ENCODE measurements at regions not wholly inside any gene's neighbourhood (a gene's known extent, or its start where the extent isn't known, plus 50 kb on each side); places are given as distances from the start of the nearest gene placed in this dataset.

GRCh38 chr5:113808956-113809355, 295.5 kb downstream of the YTHDC2 start:
- no peaks in the 10 kb centered on the region for H3K27me3 ChIP-seq (ENCODE audit: insufficient read depth)
- peaks cover 14% of the 10 kb centered on the region for H3K4me1 Mint-ChIP-seq
- no peak overlapping the region for H3K4me3 ChIP-seq
- no peak for DNase-seq (ENCODE audit: low spot score)
- no peak overlapping the region for H3K4me2 ChIP-seq
- H3K4me1 ChIP-seq (ENCODE audit: insufficient read depth) = no peaks in the 10 kb centered on the region
- TF ChIP-seq STAT1 (IDR thresholded peaks at IDR 0.05; ENCODE audit: unreplicated experiment) (no peak), ETS1 (IDR thresholded peaks at IDR 0.05) (no peak), CREB1 (CRISPR knock-in tag; IDR thresholded peaks at IDR 0.05; ENCODE audit: low read depth) (no peak), EZH2 (IDR thresholded peaks at IDR 0.05; ENCODE audit: low read depth, unreplicated experiment) (no peak), CTCF (conservative IDR thresholded peaks at IDR 0.05; ENCODE audit: low read depth in 2 of 2) (no peak), NANOG (IDR thresholded peaks at IDR 0.05; ENCODE audit: borderline replicate concordance) (no peak), ZNF462 (CRISPR knock-in tag; IDR thresholded peaks at IDR 0.05) (no peak), EZH2phosphoT487 (IDR thresholded peaks at IDR 0.05; ENCODE audit: unreplicated experiment) (no peak), POLR2AphosphoS5 (IDR thresholded peaks at IDR 0.05; ENCODE audit: low read depth) (no peak), ZNF331 (CRISPR knock-in tag; IDR thresholded peaks at IDR 0.05; ENCODE audit: low read depth) (no peak), JUNB (IDR thresholded peaks at IDR 0.05; ENCODE audit: unreplicated experiment) (no peak), ZNF114 (CRISPR knock-in tag; IDR thresholded peaks at IDR 0.05) (no peak), REST (IDR thresholded peaks at IDR 0.05; ENCODE audit: unreplicated experiment) (no peak)
- no peaks in the 10 kb centered on the region for H3K27me3 Mint-ChIP-seq (ENCODE audit: insufficient read depth, low read depth, poor library complexity)
- H3K79me2 ChIP-seq (replicated peaks; ENCODE audit: insufficient read depth) = no peaks in the 10 kb centered on the region
- no peak overlapping the region for H3K4me3 Mint-ChIP-seq
- no peak overlapping the region for H3K27ac Mint-ChIP-seq
- no peaks in the 10 kb centered on the region for H3K9me2 ChIP-seq (ENCODE audit: insufficient read depth)
- no peaks in the 10 kb centered on the region for H3K36me3 ChIP-seq (ENCODE audit: insufficient read depth)
- no peak overlapping the region for H2AFZ ChIP-seq
- H3K36me3 Mint-ChIP-seq (ENCODE audit: low read depth) = no peaks in the 10 kb centered on the region
- no peak for ATAC-seq
- H3K9me3 Mint-ChIP-seq = no peaks in the 10 kb centered on the region
- no peak overlapping the region for H3K27ac ChIP-seq (ENCODE audit: low read depth)
- H3F3A ChIP-seq (replicated peaks; ENCODE audit: low read depth) = no peaks in the 10 kb centered on the region
- H4K20me1 ChIP-seq (replicated peaks; ENCODE audit: insufficient read depth) = no peaks in the 10 kb centered on the region
